ENCODE measurements at regions not wholly inside any gene's neighbourhood (a gene's known extent, or its start where the extent isn't known, plus 50 kb on each side); places are given as distances from the start of the nearest gene placed in this dataset.

GRCh38 chrX:93593966-93594365 is 79.4 kb downstream of the NAP1L3 start:
- FAIRE-seq = no peak
- POLR2A ChIA-PET (ENCODE audit: partially characterized antibody) = no interaction called here
- TF ChIP-seq TAF1 (IDR thresholded peaks at IDR 0.05; ENCODE audit: low read depth, low read length) (no peak), CEBPB (IDR thresholded peaks at IDR 0.05; ENCODE audit: low read depth, low read length) (no peak), SIN3A (conservative IDR thresholded peaks at IDR 0.05 in 1 of 2, IDR thresholded peaks at IDR 0.05 in 1 of 2; ENCODE audit: low read depth in 1 of 2, low read length in 2 of 2) (no peak), MAX (IDR thresholded peaks at IDR 0.05) (no peak), CREB1 (IDR thresholded peaks at IDR 0.05) (no peak)

More at GRCh38 chrX:93593966-93594365, 79.4 kb downstream of the NAP1L3 start:
- Histone ChIP-seq H3K27me3 (replicated peaks in 1 of 4; ENCODE audit: control insufficient read depth in 3 of 4, extremely low read depth in 1 of 4, insufficient read depth in 3 of 4, low read length in 3 of 4) (no peaks in the 10 kb centered on the region), H2AK5ac (ENCODE audit: low read depth, low read length) (no peak overlapping the region), H3K79me2 (ENCODE audit: control insufficient read depth in 1 of 2, insufficient read depth in 2 of 2, low read length in 2 of 2) (no peaks in the 10 kb centered on the region), H3K23me2 (ENCODE audit: low read depth, low read length) (no peaks in the 10 kb centered on the region), H3K9ac (replicated peaks in 1 of 4; ENCODE audit: extremely low read depth in 1 of 4, low read depth in 3 of 4, low read length in 3 of 4) (no peak overlapping the region), H3K4ac (replicated peaks; ENCODE audit: insufficient read length, low read depth, low read length) (no peak overlapping the region), H3K79me1 (ENCODE audit: low read depth, low read length) (no peaks in the 10 kb centered on the region), H4K8ac (ENCODE audit: extremely low read depth, insufficient read depth, low read length) (no peak overlapping the region), H3K4me1 (replicated peaks in 1 of 4; ENCODE audit: control insufficient read depth in 3 of 4, insufficient read depth in 4 of 4, low read length in 3 of 4) (peaks cover 0 to 3% (median 0%) of the 10 kb centered on the region in 4 experiments; a peak in 2 of 7 replicates), H2BK12ac (ENCODE audit: low read depth, low read length) (no peak overlapping the region), H3K18ac (ENCODE audit: extremely low read depth, low read length) (no peak overlapping the region), H4K5ac (ENCODE audit: insufficient read length, low read depth, low read length) (no peak overlapping the region), H2BK5ac (ENCODE audit: low read depth, low read length) (no peak overlapping the region), H3K36me3 (ENCODE audit: control insufficient read depth in 2 of 4, insufficient read depth in 4 of 4, low read length in 3 of 4) (no peaks in the 10 kb centered on the region), H3K4me3 (ENCODE audit: extremely low read depth in 1 of 4, insufficient read depth in 2 of 4, low read depth in 3 of 4, low read length in 4 of 4) (no peak overlapping the region), H3K14ac (ENCODE audit: insufficient read length) (no peak overlapping the region), H3K56ac (replicated peaks; ENCODE audit: insufficient read length, low read depth, low read length) (no peak overlapping the region), H3K9me3 (ENCODE audit: insufficient read depth in 2 of 2, low read depth in 1 of 2, low read length in 1 of 2) (no peaks in the 10 kb centered on the region), H2AFZ (ENCODE audit: low read length) (no peak overlapping the region), H2BK20ac (ENCODE audit: low read length) (no peak overlapping the region), H2BK120ac (replicated peaks; ENCODE audit: low read depth, low read length) (no peak overlapping the region), H4K91ac (replicated peaks; ENCODE audit: insufficient read length, low read length) (no peak overlapping the region), H3K27ac (ENCODE audit: low read depth, low read length) (no peak overlapping the region), H3K23ac (ENCODE audit: insufficient read length) (no peak overlapping the region), H3K4me2 (ENCODE audit: insufficient read depth in 1 of 2, low read depth in 2 of 2, low read length in 2 of 2) (no peak overlapping the region), H4K20me1 (replicated peaks in 1 of 2; ENCODE audit: control insufficient read depth in 1 of 2, insufficient read depth in 2 of 2, low read length in 2 of 2) (no peaks in the 10 kb centered on the region), H2BK15ac (ENCODE audit: low read length) (no peak overlapping the region)
- no peak for DNase-seq (ENCODE audit: low read depth in 1 of 2, low spot score in 2 of 2)
- CTCF ChIA-PET (ENCODE audit: partially characterized antibody) = no interaction called here
- 94% methylated on average over 2 of the region's 2 CpGs; no CpG with 5 or more reads in 1 of the 2 experiments for WGBS, 2 experiments (ENCODE audit: extremely low coverage in 1 of 2, insufficient coverage in 1 of 2, insufficient read length in 1 of 2, insufficient replicate concordance in 2 of 2, low coverage in 1 of 2, low lambda C conversion rate in 2 of 2, missing lambda C conversion rate in 1 of 2)

Measured in H1 (cell line).